ENCODE measurements at regions not wholly inside any gene's neighbourhood (a gene's known extent, or its start where the extent isn't known, plus 50 kb on each side); places are given as distances from the start of the nearest gene placed in this dataset.

- no peaks in the 10 kb centered on the region for H3K27me3 ChIP-seq
- no peak overlapping the region for H3K27ac ChIP-seq
- H3K4me3 ChIP-seq: no peak overlapping the region
- no peaks in the 10 kb centered on the region for H3K9me3 ChIP-seq
- no peaks in the 10 kb centered on the region for H3K4me1 ChIP-seq
- H3K36me3 ChIP-seq: no peaks in the 10 kb centered on the region
- intact Hi-C loops (cut with DNase I; ENCODE audit: low total_unique reads): no loop called here
- DNase-seq: no peak
- TF ChIP-seq CTCF (IDR thresholded peaks at IDR 0.05) (no peak), POLR2A (IDR thresholded peaks at IDR 0.05) (no peak)
Measured at GRCh38 chr15:81768773-81769172, 277.0 kb downstream of the MEX3B start.

GRCh38 chr15:81766829-81767475 lies 278.9 kb downstream of the MEX3B start:
- no peak for DNase-seq
- TF ChIP-seq POLR2A (IDR thresholded peaks at IDR 0.05) (no peak), CTCF (IDR thresholded peaks at IDR 0.05) (no peak)
- Histone ChIP-seq H3K9me3 (no peaks in the 10 kb centered on the region), H3K27ac (no peak overlapping the region), H3K4me3 (no peak overlapping the region), H3K36me3 (no peaks in the 10 kb centered on the region), H3K4me1 (no peaks in the 10 kb centered on the region), H3K27me3 (no peaks in the 10 kb centered on the region)
- intact Hi-C loops (cut with DNase I; ENCODE audit: low total_unique reads): no loop called here

GRCh38 chr15:81765816-81766215 lies 280.0 kb downstream of the MEX3B start:
- no peak overlapping the region for H3K27ac ChIP-seq
- H3K9me3 ChIP-seq: no peaks in the 10 kb centered on the region
- H3K4me1 ChIP-seq: no peaks in the 10 kb centered on the region
- H3K27me3 ChIP-seq: no peaks in the 10 kb centered on the region
- no peaks in the 10 kb centered on the region for H3K36me3 ChIP-seq
- TF ChIP-seq POLR2A (IDR thresholded peaks at IDR 0.05): no peak
- TF ChIP-seq CTCF (IDR thresholded peaks at IDR 0.05): no peak
- no peak for DNase-seq
- no peak overlapping the region for H3K4me3 ChIP-seq
- intact Hi-C loops (cut with DNase I; ENCODE audit: low total_unique reads): no loop called here

DNA sequence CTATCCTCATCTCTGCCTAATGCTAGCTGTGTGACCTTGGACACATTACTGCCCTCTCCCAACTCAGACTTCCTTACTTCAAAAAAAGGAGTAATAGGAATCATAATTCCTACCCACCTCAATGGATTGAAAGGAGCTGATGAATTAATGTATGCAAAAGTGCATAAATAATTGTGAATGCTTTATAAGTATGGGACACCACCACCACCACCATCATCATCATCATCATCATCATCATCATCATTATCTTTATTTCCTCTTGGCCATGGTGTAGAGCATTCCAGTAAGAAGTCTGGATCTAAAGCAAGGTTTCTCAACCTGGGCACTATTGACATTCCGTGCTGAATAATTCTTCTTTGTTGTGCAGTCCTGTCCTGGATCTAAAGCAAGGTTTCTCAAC lies 282.5 kb downstream of the MEX3B start:
- intact Hi-C loops (cut with DNase I; ENCODE audit: low total_unique reads): no loop called here
- no peak for TF ChIP-seq POLR2A (IDR thresholded peaks at IDR 0.05)
- TF ChIP-seq CTCF (IDR thresholded peaks at IDR 0.05): no peak
- peaks cover 0 to 3% of the 10 kb centered on the region in 2 donors for H3K4me1 ChIP-seq

GRCh38 chr15:81760686-81761085 lies 285.1 kb downstream of the MEX3B start:
- no peaks in the 10 kb centered on the region for H3K27me3 ChIP-seq
- intact Hi-C loops (cut with DNase I; ENCODE audit: low total_unique reads): no loop called here
- no peak for DNase-seq
- TF ChIP-seq POLR2A (IDR thresholded peaks at IDR 0.05) (no peak), CTCF (IDR thresholded peaks at IDR 0.05) (no peak)
- no peaks in the 10 kb centered on the region for H3K9me3 ChIP-seq
- H3K4me1 ChIP-seq: peaks cover 0 to 3% of the 10 kb centered on the region in 2 donors
- no peaks in the 10 kb centered on the region for H3K36me3 ChIP-seq
- no peak overlapping the region for H3K27ac ChIP-seq
- H3K4me3 ChIP-seq: no peak overlapping the region

More for the DNA sequence above, 282.5 kb downstream of the MEX3B start:
- DNase-seq: no peak
- H3K9me3 ChIP-seq: no peaks in the 10 kb centered on the region
- no peak overlapping the region for H3K27ac ChIP-seq
- no peaks in the 10 kb centered on the region for H3K27me3 ChIP-seq
- H3K4me3 ChIP-seq: no peak overlapping the region
- no peaks in the 10 kb centered on the region for H3K36me3 ChIP-seq
